ENCODE measurements at regions not wholly inside any gene's neighbourhood (a gene's known extent, or its start where the extent isn't known, plus 50 kb on each side); places are given as distances from the start of the nearest gene placed in this dataset.

DNA sequence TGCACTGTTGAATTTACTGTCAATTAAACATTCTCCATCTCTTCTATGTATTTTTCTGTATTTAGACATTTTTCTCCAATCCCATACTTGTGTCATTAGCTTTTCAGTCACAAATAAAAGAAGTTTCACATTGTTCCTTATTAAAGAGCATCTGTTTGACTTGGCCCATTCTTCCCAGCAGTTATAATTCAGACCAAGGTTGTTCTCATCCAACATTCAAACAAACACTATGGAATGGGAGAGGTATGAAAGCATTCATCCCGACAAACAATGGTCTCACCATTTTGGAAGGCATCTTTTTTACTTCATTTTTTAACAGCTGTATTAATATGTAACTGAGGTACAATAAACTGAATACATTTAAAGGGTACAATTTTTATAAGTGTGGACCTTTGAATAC is 208.8 kb upstream of the MAF start:
- no peak for DNase-seq

DNA sequence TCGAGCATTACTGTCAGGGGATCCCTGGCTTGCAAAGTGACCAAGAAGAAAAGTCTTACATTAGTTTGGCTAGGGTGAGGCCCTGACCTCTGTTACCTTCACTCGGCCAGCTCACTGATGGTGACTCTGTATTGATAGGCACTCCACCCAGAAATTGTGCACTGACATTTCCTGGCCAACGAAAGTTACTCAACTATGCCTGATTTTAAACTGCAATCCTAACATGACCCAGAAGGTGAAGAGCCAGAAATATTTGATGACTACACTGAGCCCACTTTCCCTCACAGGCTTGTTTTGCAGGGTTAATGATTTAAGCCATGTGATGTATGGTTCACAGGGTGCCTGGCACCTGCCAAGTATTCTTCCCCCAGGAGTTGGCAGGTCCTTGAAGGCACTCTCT is 208.2 kb upstream of the MAF start:
- DNase-seq: no peak

DNA sequence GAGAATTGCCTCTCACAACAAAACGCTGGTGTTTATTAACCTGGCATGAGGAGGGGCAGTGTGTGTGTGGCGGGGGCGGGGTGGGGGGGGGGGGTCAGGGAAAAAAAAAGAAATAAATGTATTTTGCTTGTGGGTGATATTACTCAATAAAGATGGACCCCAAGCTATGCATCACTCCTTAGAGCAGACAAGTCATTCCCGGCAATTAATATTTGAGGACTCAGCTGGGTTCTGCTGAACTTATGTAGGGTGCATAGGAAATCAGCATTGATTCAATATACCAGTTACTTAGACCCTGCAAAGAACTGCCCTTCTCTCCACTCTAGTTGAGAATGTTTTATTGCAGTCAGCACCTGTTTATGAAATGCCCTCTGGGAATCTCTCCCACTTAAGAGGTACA is 206.2 kb upstream of the MAF start:
- DNase-seq: no peak

DNA sequence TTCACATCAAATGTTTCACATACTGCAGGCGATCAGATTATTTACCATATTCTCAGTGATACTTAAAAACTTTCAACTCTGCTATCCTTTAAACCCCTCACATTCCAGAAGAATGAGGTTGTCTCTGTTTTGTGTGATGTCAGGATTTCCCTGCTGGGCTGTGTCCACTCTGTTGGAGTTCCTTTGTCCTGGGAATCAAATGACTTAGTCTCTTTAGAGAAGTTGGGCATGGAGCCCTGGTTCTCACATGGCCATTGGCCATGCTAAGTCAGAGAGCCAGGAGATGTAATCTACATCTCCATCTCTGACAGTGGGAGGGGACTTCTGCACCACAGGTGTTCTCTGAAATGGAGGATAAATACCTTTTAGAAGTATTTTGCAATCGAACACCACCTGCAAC is 205.1 kb upstream of the MAF start:
- no peak for DNase-seq

DNA sequence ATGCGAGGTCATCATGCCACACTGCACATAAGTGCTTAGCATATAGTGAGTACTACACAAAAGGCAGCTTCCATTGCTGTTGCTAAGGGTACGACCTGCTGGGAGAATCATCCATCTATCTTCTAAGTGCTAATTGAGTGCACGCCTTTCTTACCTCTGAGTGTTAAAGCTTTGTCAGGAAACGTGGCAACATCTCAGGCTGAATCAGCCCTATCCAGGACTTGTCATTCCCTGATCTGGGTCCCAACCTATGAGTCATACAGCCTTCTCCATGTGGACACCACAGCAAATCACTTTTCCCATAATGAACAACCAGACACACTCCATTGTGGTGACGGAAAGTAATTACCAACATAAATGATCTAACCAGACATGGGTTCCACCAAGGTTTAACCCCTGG is 201.1 kb upstream of the MAF start:
- DNase-seq: no peak

DNA sequence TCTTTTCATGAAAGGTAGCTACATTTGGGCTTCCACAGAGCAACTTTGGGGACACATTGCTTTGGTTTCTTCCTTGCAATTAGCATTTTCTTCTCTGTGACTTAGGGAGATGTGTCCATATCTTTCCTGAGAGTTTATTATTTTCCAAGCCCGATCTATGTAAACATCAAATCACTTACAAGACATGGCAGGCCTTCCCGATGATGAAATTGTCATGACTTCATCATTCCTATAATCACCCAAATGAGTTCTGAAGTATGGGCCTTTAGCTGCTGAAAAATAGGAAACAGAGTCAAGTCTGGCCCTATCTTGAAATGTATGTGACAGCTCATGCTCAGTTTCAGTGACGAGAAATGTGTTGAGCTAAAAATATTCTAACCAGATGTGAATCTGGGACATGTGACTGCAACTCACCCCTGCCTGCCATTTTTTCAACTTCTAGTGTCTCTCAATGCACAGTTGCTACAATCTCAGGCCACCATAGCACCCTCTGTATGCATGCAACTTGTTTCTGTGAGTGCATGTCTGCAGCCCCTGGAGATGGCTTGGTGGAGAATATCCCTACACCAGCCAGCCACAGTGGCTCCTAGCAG is 199.6 kb upstream of the MAF start:
- no peak for DNase-seq

DNA sequence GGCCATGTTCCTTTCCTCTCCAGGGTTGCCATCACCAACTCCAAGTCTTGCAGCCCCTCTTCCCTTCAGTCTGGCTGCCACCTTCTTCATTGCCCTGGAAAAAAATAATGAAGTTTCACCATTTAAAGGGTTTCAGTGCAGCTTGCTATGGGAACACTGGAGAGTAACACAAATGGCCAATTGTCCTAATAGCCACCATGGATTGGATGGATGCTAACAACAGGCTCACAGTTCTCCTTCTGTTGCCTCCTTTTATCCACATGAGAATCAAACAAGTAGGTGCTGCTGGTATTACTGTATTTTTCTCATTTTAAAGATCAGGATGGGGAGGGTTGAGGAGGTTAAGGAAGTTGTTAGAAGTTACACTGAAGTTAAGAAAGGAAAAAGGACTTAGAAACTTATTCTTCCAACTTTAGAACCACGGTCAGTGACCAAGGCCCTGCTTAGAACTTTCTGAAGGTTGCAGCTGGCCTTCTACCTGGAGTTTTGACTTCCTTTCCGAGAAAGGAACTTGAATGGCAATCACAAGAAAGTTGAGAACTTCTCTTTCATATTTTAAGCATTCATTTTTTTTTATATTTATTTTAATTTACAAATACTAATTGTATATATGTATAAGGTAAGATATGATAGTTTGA is 198.0 kb upstream of the MAF start:
- DNase-seq: no peak

DNA sequence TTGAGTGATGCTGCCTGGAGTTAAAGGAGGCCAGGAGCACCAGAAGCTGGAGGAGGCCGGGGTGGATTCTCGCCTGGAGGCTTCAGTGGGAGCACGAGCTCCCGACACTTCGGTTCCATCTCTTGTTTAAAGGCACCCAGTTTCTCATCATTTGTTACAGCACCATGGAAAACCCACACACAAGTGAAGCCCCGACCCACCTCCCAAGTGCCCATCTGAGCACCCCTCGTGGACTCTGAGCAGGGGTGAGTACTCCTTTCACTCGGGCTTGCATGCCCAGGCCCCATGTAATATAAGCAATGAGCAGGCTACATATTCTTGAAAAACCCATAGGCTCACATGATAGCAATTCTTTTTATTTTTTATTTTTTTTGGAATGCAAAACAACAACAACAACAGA is 196.9 kb upstream of the MAF start:
- DNase-seq: no peak

DNA sequence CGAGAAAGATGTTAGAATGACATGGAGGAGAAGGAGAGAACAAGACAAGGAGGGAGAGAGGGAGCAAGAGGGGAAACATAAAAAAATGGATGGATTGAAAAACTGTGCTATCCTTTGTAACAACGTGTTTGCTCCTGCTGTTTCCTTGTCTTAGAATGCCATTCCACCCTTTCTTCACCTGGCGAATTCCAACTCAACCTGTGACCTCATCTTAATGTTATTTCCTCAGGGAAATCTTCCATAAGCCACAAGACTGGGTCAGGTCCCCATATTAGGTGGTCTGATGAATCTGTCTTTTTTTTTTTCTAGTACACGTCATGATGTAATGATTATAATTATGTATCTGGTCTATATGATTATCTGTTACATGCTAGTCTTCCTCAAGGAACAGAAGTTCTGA is 195.0 kb upstream of the MAF start:
- no peak for DNase-seq

DNA sequence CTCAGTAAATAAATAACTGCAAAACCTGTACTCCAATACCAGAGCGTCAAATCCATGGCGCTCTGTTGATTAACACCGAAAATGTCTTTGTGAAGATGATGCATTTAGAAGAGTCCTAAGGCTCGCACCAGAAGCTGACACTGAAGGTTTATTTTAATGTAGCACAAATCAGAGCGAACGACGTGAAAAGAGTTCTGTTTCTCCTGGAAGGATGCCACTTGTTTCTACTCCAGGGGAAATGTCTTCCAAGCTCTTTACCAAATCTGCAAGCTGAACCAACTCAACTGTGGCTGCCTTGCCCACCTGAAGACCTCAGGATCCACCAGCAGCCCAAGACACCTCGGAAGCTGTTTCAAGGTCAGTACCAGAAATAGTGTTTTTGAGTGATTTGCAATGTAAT is 194.4 kb upstream of the MAF start:
- no peak for DNase-seq

DNA sequence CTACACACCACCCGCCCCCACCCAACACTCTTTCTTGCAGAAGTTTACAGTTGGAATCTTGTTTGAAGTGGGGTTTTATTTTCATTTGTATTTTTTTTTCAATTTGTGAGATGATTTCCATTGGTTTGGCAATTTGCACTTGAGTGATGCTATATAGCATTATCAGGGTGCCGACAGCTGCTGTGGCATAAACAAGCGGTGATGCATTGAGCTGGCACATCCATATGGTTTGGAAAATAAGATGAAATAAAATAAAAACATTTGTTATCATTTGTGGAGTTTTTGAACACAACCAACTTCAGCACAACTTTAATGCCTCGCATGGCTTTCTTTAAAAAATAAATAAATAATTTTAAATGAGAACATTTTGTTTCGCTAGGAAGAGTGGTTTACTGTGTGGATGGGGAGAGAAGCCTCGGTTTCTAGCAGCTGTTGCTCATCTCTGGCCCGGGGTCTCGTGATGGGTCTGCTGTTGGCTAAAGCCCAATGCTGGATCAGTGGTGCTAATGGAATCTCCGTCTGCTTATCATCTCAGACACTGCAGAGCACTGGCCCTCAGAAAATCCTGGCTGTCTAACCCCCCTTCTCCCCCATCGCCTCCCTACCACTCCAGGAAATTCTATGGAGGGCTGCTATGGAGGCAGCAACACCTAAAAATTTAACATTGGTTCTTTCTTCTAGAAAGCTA is 192.3 kb upstream of the MAF start:
- DNase-seq: no peak

DNA sequence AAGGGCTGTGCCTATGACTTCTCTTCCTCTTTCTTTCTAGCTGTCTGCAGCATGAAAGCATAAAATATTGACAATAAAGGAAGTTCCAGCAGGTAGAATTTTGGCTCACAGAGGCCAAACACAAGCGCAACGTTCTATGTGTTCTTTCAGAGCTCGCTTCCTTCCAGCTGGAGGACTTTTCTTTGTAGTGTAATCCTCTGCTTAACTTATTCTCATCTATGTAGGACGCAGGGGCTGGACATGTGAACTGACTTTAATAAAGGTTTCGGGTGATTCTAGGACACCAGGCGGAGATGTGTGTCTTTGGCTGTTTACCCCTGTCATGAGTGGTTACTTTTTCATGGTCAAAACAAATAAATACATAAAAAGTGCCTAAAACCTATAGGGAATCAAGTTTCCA is 191.5 kb upstream of the MAF start:
- DNase-seq: no peak

DNA sequence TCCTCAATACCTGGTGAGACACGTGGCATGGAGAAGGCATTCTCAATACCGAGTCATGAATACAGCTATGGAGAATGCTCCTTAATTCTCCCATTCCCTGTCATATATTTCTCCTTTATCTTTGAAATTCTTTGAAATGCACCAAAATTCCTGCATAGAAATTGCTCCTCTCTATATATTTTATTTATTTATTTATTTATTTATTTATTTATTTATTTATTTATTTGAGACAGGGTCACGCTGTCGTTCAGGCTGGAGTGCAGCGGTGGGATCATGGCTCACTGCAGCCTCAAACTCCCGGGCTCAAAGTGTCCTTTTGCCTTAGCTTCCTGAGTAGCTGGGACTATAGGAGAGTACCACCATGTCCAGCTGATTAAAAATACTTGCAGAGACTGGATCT is 190.3 kb upstream of the MAF start:
- no peak for DNase-seq

DNA sequence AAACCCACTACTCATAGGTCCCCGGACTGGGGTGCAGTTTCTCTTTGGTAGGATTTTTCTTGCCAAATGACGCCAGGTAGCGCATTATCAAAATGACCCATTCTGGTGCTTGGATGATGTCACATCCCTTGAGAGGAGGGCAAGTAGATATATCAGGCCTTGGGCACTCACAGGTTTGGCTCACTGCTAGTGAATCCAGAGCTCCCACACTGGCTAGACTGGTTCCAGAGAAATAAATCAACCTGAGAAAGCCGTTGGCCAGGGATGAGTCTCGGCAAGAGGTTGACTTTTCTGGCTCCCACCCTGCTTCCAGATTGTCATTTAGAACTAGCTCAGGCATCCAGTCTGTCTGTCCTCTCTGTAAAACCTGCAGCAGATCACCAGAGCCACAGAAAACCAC is 188.4 kb upstream of the MAF start:
- no peak for DNase-seq

DNA sequence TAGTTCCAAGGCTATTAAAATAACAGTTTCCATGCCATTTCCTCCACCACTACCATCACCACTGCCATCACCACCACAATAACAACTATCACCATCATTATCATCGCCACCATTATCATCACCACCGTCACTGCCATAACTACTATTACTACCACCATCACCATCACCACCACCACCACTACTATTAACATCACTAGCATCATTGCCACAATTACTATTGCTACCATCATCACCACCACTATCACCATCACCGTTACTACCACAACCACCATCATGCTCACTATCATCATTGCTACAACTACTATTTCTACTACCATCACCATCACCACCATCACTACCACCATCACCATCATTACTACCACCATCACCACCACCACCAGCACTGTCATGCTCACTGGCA is 185.9 kb upstream of the MAF start:
- no peak for DNase-seq

DNA sequence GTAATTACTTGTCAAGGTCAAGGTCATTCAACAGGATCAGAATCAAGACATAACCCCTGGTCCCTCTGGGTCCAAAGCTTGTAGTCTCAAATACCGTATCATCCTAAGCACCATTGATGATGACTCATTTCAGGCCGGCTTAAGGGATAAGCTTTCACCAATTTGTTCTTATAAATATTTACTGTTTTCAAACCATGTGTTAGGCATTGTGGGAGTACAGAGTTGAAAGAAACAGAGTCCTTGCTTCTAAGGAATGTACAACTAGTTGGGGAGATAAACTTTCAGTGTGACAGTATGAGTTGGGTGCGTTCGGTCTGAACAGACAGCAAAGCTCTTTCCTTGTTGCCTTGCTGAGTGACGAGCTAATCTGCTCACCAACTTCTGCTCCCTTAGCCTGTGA is 183.5 kb upstream of the MAF start:
- no peak for DNase-seq

DNA sequence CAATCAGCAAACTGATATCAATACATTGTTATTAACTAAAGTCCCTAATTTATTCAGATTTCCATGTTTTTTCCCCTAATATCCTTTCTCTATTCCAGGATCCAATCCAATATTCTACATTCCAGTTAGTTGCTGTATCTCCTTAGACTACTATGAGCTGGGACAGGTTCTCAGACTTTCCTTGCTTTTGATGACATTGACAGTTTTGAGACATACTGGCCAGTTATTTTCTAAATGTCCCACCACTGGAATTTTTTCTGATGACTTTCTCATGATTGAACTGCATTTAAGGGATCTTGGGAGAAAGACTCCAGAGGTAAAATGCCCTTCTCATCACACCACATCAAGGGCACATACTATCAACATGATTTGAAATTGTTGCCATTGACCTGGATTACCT is 177.1 kb upstream of the MAF start:
- DNase-seq: no peak

DNA sequence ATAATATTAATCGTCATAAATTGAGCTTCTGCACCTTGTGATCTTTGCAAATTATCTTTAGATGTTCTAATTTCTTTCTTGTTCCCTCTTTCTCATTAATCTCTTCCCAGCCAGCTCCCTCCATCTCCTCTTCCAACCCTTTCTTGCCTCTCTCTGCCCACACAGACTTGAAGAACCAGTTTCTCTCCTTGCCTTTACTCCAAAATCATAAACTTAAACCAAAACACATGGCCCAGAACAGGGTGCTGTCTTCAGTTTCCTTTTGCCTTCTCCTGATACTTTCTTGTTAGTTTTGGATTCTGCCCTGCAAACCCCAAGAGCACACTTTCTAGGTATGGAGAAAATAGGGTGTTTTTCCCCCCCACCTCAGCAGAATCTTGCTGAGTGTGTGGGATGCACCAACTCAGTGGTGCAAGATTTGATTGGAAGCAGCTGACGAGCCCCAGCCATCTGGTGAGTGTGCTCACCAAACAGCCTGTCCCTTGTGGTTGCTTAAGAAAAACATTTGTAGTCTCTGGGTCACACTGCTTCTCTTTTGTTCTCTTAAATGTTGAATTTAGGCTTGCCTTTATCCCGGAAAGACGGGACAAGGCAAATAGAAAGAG is 175.8 kb upstream of the MAF start:
- peak; percentile 53 for DNase-seq

DNA sequence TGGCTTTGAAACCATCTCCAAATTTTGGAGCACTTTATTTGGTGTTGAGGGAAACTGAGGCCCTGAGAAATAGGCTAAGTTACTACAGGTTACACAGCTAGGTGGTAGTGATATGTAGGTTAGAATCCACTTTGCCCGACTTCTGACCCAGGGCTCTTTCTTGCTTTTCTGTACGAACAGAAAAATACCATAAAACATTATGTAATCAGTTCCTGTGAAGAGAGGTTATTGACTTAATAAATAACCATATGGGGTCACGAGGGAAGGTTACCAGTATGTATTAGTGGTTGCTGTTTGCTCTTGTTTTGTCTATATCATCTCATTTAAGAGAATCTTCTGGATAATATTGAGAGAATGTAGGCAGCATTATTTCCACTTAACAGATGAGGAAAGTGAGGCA is 172.2 kb upstream of the MAF start:
- DNase-seq: no peak

DNA sequence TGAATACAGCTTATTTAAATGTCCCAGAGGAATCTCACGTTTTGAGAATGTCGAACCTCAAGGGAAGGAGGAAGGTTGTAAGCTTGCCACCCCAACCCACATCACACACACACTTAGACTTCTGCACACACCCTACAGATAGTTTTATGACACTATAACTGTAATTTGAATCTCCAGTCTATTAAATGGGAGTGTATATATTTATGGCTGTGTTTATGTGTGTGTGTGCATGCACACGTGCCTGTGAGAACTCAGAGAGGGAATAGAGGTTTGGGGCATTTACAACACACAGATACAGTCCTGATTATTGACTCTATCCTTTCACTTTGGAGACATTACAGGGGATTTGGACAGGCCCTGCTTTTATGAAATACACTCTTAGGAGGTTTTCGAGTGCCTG is 171.5 kb upstream of the MAF start:
- no peak for DNase-seq

DNA sequence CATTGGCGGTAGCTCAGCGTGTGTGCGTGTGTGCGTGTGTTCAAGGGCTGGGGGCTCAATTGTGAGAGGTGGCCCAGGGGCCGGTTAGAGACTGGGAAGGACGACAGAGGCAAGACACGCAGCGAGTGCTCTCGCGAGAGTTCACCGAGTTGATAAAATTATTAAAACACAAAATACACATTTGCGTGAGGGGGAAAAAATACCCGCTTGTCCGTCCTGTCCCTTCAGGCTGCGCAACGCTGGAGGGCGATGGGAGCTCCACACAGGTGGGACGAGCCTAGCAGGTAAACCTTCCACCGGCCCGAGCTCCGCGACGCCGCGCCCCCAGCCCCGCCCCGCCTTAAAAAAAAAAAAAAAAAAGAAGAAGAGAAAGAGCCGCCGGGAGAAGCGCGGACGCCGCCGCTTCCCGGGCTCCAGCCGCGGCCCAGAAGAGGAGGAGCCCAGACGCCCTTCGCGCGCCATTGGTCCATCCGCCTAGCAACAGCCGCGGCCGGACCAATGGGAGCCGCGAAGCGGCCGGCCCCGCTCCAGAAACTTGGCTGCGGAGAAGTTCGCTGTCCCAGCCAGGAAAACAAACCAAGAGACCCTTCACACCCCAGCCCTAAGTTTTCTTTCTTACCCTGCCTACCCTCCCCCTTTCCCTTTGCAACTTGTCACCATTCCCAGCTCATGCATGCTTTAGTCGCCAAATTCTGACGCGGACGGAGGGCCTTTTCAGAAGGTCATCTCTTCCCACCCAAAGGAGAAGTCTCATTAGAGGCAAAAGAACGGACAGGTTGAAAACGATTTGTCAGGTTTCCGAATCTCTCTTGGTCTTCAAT is 169.9 kb upstream of the MAF start:
- DNase-seq: peak; percentile 90

DNA sequence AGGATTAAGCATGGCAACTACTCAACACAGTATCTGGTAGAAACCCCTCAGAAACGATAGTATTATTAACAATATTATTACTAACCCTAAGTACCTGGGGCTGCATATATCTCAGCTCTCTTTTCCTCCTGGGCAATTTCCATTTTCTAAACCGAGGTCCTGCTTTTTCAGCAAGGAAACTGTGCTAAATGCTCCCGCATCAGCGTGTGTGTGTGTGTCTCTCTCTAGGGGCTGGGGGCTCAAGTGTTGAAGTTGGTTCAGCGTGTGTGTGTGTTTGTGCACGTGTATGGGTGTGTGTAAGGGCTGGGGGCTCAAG is 169.3 kb upstream of the MAF start:
- DNase-seq: no peak

DNA sequence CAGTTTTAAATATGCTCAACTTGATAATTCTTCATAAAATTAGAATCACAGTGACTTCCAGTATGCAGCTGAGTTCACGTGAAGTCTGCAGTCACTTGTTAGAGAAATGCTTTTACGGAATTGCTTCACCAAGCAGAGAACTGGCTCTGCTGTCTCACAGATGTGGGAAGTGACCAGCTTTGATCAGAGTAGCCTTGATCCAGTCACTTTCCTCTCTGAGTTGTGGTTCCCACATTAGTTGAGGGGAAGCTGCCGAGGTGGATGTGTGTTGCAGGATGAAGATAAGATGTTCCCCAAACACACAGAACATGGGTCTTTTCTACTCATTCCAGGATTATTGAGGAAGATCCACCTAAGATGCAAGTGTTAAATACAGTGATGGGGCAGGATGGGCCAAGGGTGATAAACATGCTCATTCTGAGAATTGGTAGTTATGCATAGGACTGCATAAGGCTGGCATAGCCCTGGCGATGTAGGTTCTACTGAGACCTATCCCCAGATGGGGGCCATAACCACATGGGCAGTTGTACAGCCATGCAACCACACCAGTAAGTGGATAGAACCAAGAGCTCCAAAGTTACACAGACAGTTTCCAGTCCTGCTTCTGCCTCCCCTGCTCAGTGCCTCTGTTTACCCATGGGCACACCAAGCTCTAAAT is 168.9 kb upstream of the MAF start:
- DNase-seq: no peak
